HepG2 (cell line): ENCODE measurements at regions not wholly inside any gene's neighbourhood (a gene's known extent, or its start where the extent isn't known, plus 50 kb on each side); places are given as distances from the start of the nearest gene placed in this dataset.

ENCODE experiments used
- ETV5 ChIP-seq: IDR thresholded peaks from 2 replicates; pipeline ENCODE4 v1.6.1; 2018; ENCODE audit warnings: missing biosample characterization, missing genetic modification reagents, inconsistent platforms, borderline replicate concordance
- HMG20B ChIP-seq: conservative IDR thresholded peaks from 2 replicates; pipeline ENCODE4 v1.6.1; 2016; ENCODE audit warnings: missing genetic modification reagents, missing compliant biosample characterization
- KAT7 ChIP-seq: IDR thresholded peaks from 2 replicates; pipeline ENCODE4 v1.6.1; 2018; ENCODE audit warnings: borderline replicate concordance, missing compliant biosample characterization
- KAT8 ChIP-seq: IDR thresholded peaks from 2 replicates; pipeline ENCODE4 v1.6.1; 2016; ENCODE audit warnings: missing genetic modification reagents, missing compliant biosample characterization
- SAP130 ChIP-seq: IDR thresholded peaks from 2 replicates; pipeline ENCODE4 v1.6.1; 2016; ENCODE audit warnings: low read depth
- TRAFD1 ChIP-seq: sonication (generic); formaldehyde crosslinking; IDR thresholded peaks from 2 replicates; pipeline ENCODE4 v1.5.1; 2020; ENCODE audit warnings: missing genetic modification reagents, mild to moderate bottlenecking, borderline replicate concordance
- ZNF121 ChIP-seq: sonication (generic); formaldehyde crosslinking; IDR thresholded peaks from 2 replicates; pipeline ENCODE4 v1.5.0; 2020; ENCODE audit warnings: mild to moderate bottlenecking, missing genetic modification reagents
- ZNF639 ChIP-seq: conservative IDR thresholded peaks from 2 replicates; pipeline ENCODE4 v1.6.1; 2018; ENCODE audit warnings: missing genetic modification reagents
- TF ChIP-seq, protein P1 (sequence below): IDR thresholded peaks from 2 replicates; pipeline ENCODE4 v1.6.1; 2012; ENCODE audit warnings: low read length, improper control_type of control experiment
- TF ChIP-seq, protein P2 (sequence below): sonication (generic); formaldehyde crosslinking; IDR thresholded peaks from 2 replicates; pipeline ENCODE4 v1.4.0; 2020; ENCODE audit warnings: mild to moderate bottlenecking, missing genetic modification reagents, borderline replicate concordance
- TF ChIP-seq, protein P3 (sequence below), 2 experiments: sonication (generic) in 1 of 2; formaldehyde crosslinking in 1 of 2; IDR thresholded peaks; 2 replicates each; pipeline versions ENCODE4 v1.6.1 to v1.9.0; 2014 to 2022; ENCODE audit warnings: antibody characterized with exemption in 1 of 2, borderline replicate concordance in 1 of 2, inconsistent platforms in 1 of 2, low read depth in 1 of 2, missing genetic modification reagents in 1 of 2
- TF ChIP-seq, protein P4 (sequence below): IDR thresholded peaks from 2 replicates; pipeline ENCODE4 v1.6.1; 2016; ENCODE audit warnings: mild to moderate bottlenecking

- TF ChIP-seq, protein P1, sequence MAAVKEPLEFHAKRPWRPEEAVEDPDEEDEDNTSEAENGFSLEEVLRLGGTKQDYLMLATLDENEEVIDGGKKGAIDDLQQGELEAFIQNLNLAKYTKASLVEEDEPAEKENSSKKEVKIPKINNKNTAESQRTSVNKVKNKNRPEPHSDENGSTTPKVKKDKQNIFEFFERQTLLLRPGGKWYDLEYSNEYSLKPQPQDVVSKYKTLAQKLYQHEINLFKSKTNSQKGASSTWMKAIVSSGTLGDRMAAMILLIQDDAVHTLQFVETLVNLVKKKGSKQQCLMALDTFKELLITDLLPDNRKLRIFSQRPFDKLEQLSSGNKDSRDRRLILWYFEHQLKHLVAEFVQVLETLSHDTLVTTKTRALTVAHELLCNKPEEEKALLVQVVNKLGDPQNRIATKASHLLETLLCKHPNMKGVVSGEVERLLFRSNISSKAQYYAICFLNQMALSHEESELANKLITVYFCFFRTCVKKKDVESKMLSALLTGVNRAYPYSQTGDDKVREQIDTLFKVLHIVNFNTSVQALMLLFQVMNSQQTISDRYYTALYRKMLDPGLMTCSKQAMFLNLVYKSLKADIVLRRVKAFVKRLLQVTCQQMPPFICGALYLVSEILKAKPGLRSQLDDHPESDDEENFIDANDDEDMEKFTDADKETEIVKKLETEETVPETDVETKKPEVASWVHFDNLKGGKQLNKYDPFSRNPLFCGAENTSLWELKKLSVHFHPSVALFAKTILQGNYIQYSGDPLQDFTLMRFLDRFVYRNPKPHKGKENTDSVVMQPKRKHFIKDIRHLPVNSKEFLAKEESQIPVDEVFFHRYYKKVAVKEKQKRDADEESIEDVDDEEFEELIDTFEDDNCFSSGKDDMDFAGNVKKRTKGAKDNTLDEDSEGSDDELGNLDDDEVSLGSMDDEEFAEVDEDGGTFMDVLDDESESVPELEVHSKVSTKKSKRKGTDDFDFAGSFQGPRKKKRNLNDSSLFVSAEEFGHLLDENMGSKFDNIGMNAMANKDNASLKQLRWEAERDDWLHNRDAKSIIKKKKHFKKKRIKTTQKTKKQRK: no peak
- no peak for TF ChIP-seq TRAFD1 (CRISPR knock-in tag)
- TF ChIP-seq ETV5 (CRISPR knock-in tag): peak; percentile 73; the same call in 1 of the 2 replicates
- no peak for TF ChIP-seq ZNF121 (CRISPR knock-in tag)
- no peak for TF ChIP-seq ZNF639
- no peak for TF ChIP-seq KAT7
- TF ChIP-seq SAP130 (CRISPR knock-in tag): peak; percentile 82
- TF ChIP-seq, protein P2, sequence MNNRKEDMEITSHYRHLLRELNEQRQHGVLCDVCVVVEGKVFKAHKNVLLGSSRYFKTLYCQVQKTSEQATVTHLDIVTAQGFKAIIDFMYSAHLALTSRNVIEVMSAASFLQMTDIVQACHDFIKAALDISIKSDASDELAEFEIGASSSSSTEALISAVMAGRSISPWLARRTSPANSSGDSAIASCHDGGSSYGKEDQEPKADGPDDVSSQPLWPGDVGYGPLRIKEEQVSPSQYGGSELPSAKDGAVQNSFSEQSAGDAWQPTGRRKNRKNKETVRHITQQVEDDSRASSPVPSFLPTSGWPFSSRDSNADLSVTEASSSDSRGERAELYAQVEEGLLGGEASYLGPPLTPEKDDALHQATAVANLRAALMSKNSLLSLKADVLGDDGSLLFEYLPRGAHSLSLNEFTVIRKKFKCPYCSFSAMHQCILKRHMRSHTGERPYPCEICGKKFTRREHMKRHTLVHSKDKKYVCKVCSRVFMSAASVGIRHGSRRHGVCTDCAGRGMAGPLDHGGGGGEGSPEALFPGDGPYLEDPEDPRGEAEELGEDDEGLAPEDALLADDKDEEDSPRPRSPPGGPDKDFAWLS (CRISPR knock-in tag): no peak
- TF ChIP-seq, protein P3, sequence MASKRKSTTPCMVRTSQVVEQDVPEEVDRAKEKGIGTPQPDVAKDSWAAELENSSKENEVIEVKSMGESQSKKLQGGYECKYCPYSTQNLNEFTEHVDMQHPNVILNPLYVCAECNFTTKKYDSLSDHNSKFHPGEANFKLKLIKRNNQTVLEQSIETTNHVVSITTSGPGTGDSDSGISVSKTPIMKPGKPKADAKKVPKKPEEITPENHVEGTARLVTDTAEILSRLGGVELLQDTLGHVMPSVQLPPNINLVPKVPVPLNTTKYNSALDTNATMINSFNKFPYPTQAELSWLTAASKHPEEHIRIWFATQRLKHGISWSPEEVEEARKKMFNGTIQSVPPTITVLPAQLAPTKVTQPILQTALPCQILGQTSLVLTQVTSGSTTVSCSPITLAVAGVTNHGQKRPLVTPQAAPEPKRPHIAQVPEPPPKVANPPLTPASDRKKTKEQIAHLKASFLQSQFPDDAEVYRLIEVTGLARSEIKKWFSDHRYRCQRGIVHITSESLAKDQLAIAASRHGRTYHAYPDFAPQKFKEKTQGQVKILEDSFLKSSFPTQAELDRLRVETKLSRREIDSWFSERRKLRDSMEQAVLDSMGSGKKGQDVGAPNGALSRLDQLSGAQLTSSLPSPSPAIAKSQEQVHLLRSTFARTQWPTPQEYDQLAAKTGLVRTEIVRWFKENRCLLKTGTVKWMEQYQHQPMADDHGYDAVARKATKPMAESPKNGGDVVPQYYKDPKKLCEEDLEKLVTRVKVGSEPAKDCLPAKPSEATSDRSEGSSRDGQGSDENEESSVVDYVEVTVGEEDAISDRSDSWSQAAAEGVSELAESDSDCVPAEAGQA (IDR thresholded peaks at IDR 0.05; ENCODE audit: low read depth): no peak
- TF ChIP-seq, protein P3 (CRISPR knock-in tag; IDR thresholded peaks at IDR 0.05; ENCODE audit: borderline replicate concordance): no peak
- TF ChIP-seq KAT8: 0 out of 2 replicates have a peak, but pooled peaks have one; percentile 22
- TF ChIP-seq, protein P4, sequence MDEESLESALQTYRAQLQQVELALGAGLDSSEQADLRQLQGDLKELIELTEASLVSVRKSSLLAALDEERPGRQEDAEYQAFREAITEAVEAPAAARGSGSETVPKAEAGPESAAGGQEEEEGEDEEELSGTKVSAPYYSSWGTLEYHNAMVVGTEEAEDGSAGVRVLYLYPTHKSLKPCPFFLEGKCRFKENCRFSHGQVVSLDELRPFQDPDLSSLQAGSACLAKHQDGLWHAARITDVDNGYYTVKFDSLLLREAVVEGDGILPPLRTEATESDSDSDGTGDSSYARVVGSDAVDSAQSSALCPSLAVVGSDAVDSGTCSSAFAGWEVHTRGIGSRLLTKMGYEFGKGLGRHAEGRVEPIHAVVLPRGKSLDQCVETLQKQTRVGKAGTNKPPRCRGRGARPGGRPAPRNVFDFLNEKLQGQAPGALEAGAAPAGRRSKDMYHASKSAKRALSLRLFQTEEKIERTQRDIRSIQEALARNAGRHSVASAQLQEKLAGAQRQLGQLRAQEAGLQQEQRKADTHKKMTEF (CRISPR knock-in tag): peak; percentile 62; the same call in 1 of the 2 replicates
- TF ChIP-seq HMG20B (CRISPR knock-in tag): no peak
These were observed 630.0 kb upstream of the TBX3 start (continued) for GRCh38 chr12:115313929-115314328.
